Loucy (cell line): ENCODE measurements at regions not wholly inside any gene's neighbourhood (a gene's known extent, or its start where the extent isn't known, plus 50 kb on each side); places are given as distances from the start of the nearest gene placed in this dataset.
"Not testable (repeated sequence)": the region's sequence is repeated elsewhere in the genome, so short reads cannot be mapped to it uniquely, and the experiment has no call there.

ENCODE experiments used
- EZH2phosphoT487 ChIP-seq: fragments of 200-600 bp; IDR thresholded peaks from 2 replicates; pipeline ENCODE4 v1.6.1; 2018; ENCODE audit warnings: antibody characterized with exemption, mild to moderate bottlenecking, moderate library complexity, borderline replicate concordance
- TF ChIP-seq, protein P1 (sequence below): fragments of 200-600 bp; sonication (generic); conservative IDR thresholded peaks from 2 replicates; pipeline ENCODE4 v1.5.1; 2014; ENCODE audit warnings: mild to moderate bottlenecking, antibody characterized with exemption, low read length

GRCh38 chr17:53608208-53608607, 214.5 kb upstream of the KIF2B start:
- TF ChIP-seq, protein P1, sequence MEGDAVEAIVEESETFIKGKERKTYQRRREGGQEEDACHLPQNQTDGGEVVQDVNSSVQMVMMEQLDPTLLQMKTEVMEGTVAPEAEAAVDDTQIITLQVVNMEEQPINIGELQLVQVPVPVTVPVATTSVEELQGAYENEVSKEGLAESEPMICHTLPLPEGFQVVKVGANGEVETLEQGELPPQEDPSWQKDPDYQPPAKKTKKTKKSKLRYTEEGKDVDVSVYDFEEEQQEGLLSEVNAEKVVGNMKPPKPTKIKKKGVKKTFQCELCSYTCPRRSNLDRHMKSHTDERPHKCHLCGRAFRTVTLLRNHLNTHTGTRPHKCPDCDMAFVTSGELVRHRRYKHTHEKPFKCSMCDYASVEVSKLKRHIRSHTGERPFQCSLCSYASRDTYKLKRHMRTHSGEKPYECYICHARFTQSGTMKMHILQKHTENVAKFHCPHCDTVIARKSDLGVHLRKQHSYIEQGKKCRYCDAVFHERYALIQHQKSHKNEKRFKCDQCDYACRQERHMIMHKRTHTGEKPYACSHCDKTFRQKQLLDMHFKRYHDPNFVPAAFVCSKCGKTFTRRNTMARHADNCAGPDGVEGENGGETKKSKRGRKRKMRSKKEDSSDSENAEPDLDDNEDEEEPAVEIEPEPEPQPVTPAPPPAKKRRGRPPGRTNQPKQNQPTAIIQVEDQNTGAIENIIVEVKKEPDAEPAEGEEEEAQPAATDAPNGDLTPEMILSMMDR, result not testable (repeated sequence)
- not testable (repeated sequence) for TF ChIP-seq EZH2phosphoT487
